Tibial nerve (tissue), 3 donors: ENCODE measurements at regions not wholly inside any gene's neighbourhood (a gene's known extent, or its start where the extent isn't known, plus 50 kb on each side); places are given as distances from the start of the nearest gene placed in this dataset.

Experiments
- POLR2A ChIP-seq, 2 donors: fragments of 450-650 bp; IDR thresholded peaks; one replicate each; pipeline ENCODE4 v1.6.1; 2017; ENCODE audit warnings: antibody characterized with exemption in 2 of 2, mild to moderate bottlenecking in 2 of 2, moderate library complexity in 2 of 2
- TF ChIP-seq, protein P1 (sequence below), 5 experiments: fragments of 200-600 bp in 3 of 5; fragments of 450-650 bp in 2 of 5; sonication (generic) in 3 of 5; IDR thresholded peaks; one replicate each; pipeline ENCODE4 v1.5.1; 2016 to 2019; ENCODE audit warnings: antibody characterized with exemption in 5 of 5, mild to moderate bottlenecking in 3 of 5, moderate library complexity in 2 of 5

GRCh38 chr6:6891949-6892461 lies 215.8 kb upstream of the RREB1 start:
- TF ChIP-seq POLR2A (IDR thresholded peaks at IDR 0.05), result no peak
- TF ChIP-seq, protein P1, sequence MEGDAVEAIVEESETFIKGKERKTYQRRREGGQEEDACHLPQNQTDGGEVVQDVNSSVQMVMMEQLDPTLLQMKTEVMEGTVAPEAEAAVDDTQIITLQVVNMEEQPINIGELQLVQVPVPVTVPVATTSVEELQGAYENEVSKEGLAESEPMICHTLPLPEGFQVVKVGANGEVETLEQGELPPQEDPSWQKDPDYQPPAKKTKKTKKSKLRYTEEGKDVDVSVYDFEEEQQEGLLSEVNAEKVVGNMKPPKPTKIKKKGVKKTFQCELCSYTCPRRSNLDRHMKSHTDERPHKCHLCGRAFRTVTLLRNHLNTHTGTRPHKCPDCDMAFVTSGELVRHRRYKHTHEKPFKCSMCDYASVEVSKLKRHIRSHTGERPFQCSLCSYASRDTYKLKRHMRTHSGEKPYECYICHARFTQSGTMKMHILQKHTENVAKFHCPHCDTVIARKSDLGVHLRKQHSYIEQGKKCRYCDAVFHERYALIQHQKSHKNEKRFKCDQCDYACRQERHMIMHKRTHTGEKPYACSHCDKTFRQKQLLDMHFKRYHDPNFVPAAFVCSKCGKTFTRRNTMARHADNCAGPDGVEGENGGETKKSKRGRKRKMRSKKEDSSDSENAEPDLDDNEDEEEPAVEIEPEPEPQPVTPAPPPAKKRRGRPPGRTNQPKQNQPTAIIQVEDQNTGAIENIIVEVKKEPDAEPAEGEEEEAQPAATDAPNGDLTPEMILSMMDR (IDR thresholded peaks at IDR 0.05), result no peak
